HL-60 (cell line): ENCODE measurements at regions not wholly inside any gene's neighbourhood (a gene's known extent, or its start where the extent isn't known, plus 50 kb on each side); places are given as distances from the start of the nearest gene placed in this dataset.

ENCODE experiments used
- DNase-seq, 2 experiments: peaks; one replicate each; pipeline ENCODE4 v3.0.0-alpha.2; 2010 to 2020; ENCODE audit warnings: low read depth in 1 of 2, low spot score in 1 of 2
- H3K27ac ChIP-seq: fragments of 250-450 bp; sonication (Bioruptor Pico); replicated peaks from 2 replicates; pipeline ENCODE4 v1.5.1; 2020; ENCODE audit warnings: mild to moderate bottlenecking, moderate library complexity
- H3K27me3 ChIP-seq: fragments of 250-450 bp; sonication (Bioruptor Pico); 2 replicates; pipeline ENCODE4 v1.5.1; 2021; ENCODE audit warnings: mild to moderate bottlenecking, moderate library complexity; ENCODE audit not compliant: insufficient read depth, poor library complexity, severe bottlenecking
- H3K4me3 ChIP-seq: replicated peaks from 2 replicates; pipeline ENCODE4 v1.5.1; 2011; ENCODE audit warnings: mild to moderate bottlenecking, control low read depth, low read length; ENCODE audit not compliant: insufficient read depth
- GABPA ChIP-seq: IDR thresholded peaks from 2 replicates; pipeline ENCODE4 v1.6.1; 2012; ENCODE audit warnings: low read depth
- POLR2AphosphoS5 ChIP-seq: IDR thresholded peaks from 2 replicates; pipeline ENCODE4 v1.6.1; 2012; ENCODE audit warnings: low read depth
- REST ChIP-seq: IDR thresholded peaks from 2 replicates; pipeline ENCODE4 v1.6.1; 2012; ENCODE audit warnings: low read depth; ENCODE audit not compliant: insufficient replicate concordance
- SPI1 ChIP-seq: IDR thresholded peaks from 2 replicates; pipeline ENCODE4 v1.6.1; 2012; ENCODE audit warnings: low read depth, mild to moderate bottlenecking, borderline replicate concordance
- TF ChIP-seq, protein P1 (sequence below): IDR thresholded peaks from one replicate; pipeline ENCODE4 v1.5.1; 2011; ENCODE audit warnings: low read length, control low read depth, inconsistent platforms; ENCODE audit not compliant: insufficient read depth

- H3K4me3 ChIP-seq, result no peak overlapping the region
- H3K27me3 ChIP-seq, result no peaks in the 10 kb centered on the region
- DNase-seq, result no peak
- no peak overlapping the region for H3K27ac ChIP-seq
- TF ChIP-seq, protein P1, sequence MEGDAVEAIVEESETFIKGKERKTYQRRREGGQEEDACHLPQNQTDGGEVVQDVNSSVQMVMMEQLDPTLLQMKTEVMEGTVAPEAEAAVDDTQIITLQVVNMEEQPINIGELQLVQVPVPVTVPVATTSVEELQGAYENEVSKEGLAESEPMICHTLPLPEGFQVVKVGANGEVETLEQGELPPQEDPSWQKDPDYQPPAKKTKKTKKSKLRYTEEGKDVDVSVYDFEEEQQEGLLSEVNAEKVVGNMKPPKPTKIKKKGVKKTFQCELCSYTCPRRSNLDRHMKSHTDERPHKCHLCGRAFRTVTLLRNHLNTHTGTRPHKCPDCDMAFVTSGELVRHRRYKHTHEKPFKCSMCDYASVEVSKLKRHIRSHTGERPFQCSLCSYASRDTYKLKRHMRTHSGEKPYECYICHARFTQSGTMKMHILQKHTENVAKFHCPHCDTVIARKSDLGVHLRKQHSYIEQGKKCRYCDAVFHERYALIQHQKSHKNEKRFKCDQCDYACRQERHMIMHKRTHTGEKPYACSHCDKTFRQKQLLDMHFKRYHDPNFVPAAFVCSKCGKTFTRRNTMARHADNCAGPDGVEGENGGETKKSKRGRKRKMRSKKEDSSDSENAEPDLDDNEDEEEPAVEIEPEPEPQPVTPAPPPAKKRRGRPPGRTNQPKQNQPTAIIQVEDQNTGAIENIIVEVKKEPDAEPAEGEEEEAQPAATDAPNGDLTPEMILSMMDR, result no peak
- TF ChIP-seq POLR2AphosphoS5 (no peak), GABPA (no peak)
Observed at GRCh38 chr5:61263561-61264272, 68.3 kb upstream of the ZSWIM6 start.

DNA sequence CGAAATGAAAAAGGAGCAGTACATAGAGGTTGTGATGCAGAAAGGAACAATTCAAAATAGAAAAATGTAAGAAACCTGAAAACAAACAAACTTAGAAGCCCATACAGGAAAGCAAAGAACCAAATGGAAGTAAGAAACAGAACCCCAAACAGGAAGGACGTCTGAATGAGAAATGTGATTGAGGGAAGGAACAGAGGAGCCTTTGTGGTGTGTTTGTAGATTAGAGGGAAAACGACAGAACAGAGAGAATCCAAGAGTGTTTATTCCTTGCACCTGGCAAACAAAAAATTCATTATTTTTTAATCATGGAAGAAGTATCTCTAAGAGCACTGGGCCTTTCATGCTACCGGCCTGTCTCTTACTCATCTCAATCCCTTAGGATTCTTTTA, 67.8 kb upstream of the ZSWIM6 start:
- no peak for DNase-seq
- TF ChIP-seq REST (no peak), GABPA (no peak), SPI1 (no peak), POLR2AphosphoS5 (no peak)
- TF ChIP-seq, protein P1, result no peak
- Histone ChIP-seq H3K27me3 (no peaks in the 10 kb centered on the region), H3K27ac (no peak overlapping the region), H3K4me3 (no peak overlapping the region)

DNA sequence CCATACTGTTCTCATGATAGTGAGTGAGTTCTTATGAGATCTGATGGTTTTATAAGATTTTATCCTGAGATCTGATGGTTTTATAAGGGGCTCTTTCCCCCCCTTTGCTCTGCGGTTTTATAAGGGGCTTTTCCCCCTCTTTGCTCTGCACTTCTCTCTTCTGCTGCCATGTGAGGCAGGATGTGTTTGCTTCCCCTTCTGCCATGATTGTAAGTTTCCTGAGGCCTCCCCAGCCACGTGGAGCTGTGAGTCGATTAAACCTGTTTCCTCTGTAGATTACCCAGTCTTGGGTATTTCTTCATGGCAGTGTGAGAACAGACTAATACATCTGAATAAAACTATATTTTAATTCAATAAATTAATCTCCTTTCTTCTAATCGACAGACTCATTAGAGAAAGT, 64.9 kb upstream of the ZSWIM6 start:
- TF ChIP-seq SPI1, result no peak
- TF ChIP-seq GABPA, result no peak
- TF ChIP-seq REST, result no peak
- no peak for TF ChIP-seq POLR2AphosphoS5
- TF ChIP-seq, protein P1, result no peak
- no peak overlapping the region for H3K27ac ChIP-seq
- H3K4me3 ChIP-seq, result no peak overlapping the region
- no peak for DNase-seq
- H3K27me3 ChIP-seq, result no peaks in the 10 kb centered on the region

GRCh38 chr5:61268871-61269270, 63.2 kb upstream of the ZSWIM6 start:
- H3K27me3 ChIP-seq, result no peaks in the 10 kb centered on the region
- no peak for DNase-seq
- H3K27ac ChIP-seq, result no peak overlapping the region
- TF ChIP-seq POLR2AphosphoS5 (no peak), REST (no peak), SPI1 (no peak), GABPA (no peak)
- TF ChIP-seq, protein P1, result no peak
- no peak overlapping the region for H3K4me3 ChIP-seq
